Stimulated activated CD8-positive, alpha-beta memory T cell treated with anti-CD3 and anti-CD28 coated beads, Interleukin-15, amount 100 ng/mL, for 48 hours (primary cell): ENCODE measurements at regions not wholly inside any gene's neighbourhood (a gene's known extent, or its start where the extent isn't known, plus 50 kb on each side); places are given as distances from the start of the nearest gene placed in this dataset.

Experiments used
- DNase-seq, 2 donors: peaks; one replicate each; pipeline ENCODE4 v3.0.0-alpha.2; 2020; ENCODE audit warnings: low read depth in 2 of 2

DNA sequence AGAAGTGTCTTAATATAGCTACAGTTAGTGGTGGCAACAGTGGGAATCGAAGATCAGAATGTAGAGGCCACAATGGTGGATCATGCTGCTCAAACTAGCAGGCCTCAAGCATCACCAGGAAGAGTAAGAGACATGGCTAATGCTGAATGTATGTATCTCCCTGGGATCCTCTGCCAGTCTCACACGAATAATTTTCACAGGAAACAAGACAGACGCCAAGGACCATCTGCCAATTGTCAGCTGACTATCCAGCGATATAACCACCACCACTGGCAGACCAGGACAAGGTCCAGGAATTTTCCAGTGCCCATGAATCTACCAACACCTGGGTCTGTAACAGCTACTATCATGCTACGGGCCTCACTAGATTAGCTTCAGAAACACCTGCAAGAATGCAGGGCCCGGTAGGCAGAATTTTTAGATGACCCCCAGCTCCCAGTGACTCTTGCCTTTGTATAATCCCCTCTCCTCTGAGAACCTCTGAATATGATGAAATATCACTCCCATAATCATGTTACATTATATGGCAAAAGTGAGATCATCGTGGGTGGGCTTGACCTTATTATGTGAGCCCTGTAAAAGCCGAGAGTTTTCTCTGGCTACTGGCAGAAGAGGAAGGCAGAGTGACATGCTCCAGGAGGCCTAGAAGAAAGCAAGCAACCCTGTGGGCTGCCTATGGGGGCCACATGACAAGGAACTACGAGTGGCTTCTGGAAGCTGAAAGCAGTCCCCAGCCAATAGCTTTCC is 429.8 kb downstream of the BCOR start:
- no peak for DNase-seq

DNA sequence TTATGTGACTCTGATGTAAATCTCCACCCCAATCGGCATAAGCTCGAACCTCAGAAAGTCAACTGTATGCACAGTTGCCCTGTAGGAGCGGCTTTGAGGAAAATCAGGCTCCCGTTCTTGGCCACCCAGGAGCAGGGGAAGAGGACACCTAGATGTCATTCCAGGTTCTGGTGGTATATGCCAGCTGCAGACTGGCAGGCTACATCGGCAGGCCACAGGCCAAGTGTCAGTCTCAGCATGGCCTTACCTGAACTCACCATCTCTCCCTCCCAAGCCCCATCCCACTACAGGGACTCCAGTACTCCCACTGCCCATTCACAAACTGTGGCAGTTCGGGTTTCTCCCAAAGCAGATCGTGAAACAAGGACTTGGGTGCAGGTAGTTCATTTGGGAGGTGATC is 428.1 kb downstream of the BCOR start:
- no peak for DNase-seq

DNA sequence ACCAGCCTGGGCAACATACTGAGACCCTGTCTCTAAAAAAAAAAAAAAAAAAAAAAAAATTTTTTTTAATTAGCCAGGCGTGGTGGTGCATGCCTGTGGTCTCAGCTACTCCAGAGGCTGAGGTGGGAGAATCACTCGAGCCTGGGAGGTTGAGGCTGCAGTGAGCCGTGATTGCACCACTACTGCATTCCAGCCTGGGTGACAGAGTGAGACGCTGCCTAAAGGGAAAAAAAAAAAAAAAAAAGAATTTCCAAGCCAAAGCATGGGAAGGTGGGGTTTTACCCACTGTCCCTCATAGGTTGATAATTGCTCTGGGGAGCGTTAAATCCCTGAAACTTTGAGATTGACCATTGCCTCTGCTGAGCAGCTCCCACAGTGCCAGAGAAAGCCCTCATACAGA is 427.5 kb downstream of the BCOR start:
- no peak for DNase-seq

DNA sequence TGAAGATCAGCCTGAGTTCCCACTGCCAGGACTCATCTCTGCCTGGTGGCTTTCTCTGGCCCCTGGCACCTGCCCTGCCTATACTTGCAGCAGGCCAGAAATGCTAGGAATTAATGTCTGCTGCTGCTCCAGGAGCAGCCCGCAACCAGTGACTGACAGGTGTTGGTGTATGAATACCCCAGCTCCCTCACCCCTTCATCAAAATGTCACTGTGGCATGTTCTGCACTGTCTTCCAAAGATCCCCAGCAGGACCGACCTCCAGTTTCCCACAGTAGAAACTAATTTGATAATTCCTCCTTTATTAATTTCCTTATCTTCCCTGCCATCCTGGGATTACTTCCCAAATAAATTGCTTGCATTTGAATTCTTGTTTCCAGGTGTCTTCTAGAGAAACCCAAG is 425.4 kb downstream of the BCOR start:
- no peak for DNase-seq

DNA sequence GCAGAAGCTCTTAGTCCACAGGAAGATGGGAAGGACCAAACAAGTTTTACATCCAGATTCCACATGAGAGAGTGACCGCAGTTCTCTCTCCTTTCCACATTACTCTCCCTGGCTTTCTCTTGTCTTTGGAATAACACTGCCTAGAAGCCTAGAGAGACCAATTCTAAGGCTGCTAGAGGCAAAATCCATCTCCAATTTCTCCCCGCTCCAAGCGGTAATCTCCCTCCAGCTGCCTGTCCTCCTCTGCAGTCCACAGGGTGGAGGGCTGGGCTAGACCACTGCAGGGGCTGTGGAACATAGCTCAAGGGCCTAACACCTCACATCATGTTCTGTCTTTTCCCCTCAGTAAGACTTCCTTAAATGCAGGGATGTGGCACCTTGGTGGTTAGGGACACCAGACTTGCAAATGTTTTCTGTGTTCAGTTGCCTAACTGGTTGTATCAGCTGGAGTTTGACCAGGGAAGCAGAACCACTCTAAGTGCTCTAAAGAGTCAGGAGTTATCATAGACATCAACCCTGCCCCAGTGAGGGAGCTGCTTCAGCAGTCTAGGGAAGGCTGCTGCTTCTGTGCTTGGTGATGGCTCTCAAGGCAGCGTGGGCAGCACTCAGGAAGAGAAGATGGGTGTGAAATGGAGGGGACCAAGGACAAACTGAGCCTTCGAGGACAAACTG is 423.1 kb downstream of the BCOR start:
- DNase-seq = no peak

DNA sequence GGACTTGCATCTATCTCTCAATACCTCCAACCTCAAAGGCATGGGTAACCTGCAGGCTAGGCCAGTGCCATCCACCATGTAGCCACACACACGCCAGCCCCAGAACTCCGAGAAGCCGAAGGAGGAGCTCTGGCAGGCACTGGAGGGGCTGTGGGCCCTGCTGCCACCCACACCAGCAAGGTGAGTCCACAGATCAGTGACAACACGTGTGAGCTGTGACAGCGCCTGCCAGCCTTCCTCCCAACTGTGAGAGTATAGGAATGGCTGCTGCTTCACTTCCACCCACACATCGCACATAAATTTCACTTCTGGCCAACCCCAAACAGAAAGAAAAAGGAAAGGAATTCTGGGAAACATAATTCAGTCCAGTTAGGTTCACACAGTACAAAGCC is 422.6 kb downstream of the BCOR start:
- DNase-seq = no peak

DNA sequence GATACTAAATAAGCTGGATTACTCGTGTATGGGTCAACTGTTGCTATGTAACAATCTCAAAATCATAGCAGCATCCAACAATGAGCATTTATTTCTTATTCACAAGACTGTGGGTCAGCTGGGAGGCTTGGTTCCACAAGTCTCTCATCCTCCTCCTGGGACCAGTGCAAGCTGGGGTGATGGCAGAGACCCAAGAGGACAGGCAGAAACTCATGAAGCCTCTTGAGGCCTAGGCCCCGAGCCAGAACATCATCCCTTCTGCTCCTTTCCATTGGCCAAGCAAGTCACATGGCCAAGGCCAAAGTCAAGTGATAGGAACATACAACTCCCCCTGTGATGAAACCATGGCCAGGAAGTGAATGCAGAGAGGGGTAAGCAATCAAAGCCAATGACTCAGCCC is 422.1 kb downstream of the BCOR start:
- DNase-seq = no peak

DNA sequence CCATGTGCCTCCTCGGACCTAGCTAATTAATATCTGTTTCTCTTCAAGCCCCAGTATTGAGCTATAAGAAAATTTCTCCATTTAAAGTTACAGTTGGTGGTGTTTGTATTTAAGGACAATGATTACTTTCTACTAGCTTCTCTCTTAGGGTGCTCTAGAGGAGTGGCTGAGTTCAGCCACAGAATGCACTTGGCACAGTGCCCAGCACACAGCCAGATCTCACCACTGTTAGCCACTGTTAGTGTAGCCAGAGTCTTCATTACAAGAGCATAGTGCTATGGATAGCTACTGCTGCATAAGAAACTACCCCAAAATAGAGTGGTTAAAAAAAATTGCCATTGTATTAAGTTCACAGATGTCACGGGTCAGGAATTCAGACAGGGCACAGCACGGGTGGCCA is 421.3 kb downstream of the BCOR start:
- DNase-seq = no peak

DNA sequence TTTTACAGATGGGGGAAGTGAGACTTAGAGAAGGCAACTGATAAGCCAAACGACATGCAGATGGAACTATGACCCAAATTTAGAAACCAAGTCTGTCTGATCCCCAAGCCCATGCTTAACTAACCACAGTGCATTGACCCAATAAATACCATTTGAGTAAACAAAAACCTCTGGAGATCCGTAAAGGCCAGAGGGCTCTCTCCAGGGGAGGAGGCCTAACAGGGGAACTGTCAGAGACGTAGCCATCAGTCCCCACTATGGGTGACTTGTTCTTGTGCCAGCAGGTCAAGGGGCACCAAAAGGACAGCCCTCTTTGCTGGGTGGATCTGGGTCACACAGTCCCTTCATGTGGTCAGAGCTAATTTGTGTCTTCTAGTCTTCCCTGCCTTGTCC is 420.2 kb downstream of the BCOR start:
- no peak for DNase-seq

DNA sequence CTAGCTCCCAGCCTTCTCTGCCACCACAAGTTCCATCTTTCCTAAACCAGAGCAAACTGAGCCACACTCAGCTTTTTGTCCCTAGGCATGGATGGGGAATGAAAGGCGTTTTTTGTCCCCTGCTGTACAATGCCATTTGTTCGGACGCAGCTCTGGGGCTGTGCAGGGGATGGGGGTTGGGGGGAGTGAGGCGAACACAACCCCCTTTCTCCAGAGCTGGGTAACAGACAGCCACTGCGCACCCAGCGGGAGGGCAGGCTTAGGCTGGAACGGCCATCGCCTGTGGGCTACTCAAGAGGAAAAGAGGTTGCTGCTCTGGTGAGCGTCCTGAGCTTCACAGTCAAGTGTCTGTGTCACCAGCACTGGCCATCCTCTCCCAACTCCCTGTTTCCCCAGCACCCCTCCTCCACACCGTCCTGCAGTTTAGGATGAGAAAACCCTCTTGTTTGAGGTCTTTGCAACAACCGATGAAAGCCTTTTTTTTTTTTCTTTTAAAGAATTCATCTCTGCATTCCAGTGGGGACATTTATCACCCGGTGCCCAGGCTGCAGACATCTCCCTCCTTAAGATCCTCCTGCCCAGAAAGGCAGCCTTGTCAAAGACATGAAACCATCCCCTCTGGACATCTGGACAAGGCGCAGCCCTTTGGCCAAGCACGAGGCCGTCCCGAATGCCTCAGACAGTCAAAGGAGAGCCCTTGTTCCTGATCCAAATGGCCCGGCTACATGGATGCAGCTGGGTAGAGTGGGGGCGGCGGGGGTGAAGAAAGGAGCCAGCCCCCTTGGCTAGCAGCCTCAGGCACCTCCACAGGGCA is 419.6 kb downstream of the BCOR start:
- DNase-seq = no peak

DNA sequence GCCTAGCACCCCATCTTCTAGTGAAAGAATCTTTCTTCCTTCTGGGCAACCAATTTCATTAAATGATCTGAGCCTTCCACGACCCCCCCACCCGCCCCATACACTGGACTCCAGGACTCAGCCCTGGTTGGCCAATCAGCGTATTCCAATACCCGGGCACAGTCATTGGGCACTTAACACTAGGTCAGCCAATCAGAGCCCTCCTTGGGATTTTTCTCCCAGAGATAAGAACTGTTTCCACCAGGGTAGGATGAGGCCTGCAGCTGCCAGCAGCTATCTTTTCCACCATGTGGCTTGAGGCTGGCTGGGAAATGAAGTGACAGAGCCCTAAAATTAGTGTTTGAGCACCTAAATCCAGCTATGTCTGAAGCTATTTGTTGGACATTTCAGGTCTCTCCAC is 418.8 kb downstream of the BCOR start:
- no peak for DNase-seq

DNA sequence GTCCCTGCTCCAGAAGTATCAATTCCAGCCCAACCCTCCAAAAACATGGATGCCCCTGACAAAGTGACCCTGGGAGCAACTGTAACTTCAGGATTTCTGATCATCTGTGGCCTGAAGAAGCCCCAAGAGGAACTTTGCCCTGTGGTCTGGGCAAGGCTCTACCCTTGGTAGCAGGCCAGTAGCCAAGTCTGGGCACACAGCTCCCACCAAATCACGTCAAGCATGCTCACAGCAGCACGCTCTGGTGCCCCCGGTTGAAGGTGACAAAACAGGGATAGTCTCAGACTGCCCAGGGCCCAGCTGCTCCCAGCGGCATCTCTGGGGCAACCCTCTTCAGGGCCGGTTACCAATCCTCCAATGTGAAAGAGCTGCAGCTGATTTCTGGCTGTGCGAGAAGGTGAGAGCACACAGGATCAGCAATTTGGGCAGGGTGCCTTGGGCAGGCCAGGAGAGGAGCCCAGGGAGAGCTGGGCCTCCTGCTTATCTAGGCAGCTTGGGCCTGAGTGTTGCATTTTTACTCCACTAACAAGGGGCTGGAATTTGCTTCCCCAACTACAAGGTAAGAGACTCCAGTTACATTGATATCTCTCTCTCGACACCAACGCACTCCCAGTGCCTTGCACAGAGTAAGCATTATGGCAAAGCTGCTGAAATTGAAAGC is 418.1 kb downstream of the BCOR start:
- no peak for DNase-seq

DNA sequence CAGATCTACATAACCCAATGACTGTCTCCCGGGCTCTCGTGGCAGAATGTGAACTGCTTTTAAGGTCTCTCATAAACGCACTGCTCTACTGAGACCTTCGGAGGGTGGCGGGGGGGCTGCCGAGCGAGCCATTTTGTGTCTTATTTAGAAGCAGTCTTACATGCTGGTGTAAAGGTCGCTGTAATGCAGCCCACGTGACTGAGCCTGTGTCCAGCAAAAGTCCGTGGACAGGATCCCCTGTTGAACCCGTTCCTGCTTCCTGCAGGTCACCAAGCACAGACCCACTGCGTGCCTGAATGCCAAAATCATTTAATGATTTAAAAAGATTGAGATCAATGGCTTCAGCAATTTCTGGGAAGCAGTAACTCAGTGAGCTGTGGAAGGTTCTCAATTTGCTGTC is 415.9 kb downstream of the BCOR start:
- DNase-seq = no peak

DNA sequence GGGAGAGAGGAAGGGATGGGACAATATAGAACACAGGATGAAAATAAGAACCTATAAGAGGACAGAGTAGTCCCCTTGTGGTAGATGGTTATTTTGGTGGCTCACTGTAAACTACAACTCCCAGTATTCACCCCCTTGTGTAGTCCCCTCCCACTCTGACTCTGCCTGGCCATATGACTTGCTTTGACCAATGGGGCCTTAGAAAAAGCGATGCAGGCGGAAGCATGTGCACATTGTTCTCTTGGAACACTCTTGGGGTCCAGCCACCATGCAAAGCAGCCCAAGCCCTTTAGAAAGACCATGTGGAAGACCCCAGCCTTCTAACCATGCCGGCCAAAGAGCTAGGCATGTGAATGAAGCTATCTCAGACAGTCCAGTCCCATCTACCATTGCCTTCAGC is 415.0 kb downstream of the BCOR start:
- DNase-seq = no peak

DNA sequence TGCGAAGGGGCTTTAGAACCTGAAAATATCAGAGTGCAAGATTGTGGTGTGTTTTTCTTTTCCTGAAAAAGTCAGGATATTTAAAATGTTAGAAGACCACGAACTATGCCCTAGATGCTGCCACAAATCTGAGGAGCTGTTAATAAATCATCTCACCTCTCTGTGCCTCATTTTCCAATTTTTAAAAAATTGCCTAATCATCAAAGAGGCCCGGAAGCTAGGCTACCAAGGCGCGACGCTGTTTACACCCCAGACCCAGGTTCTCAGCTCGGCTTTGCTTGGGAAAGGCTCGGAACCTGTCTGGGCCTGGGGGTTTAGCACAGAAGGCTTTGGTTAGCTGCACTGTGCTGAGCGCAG is 409.6 kb downstream of the BCOR start:
- no peak for DNase-seq

DNA sequence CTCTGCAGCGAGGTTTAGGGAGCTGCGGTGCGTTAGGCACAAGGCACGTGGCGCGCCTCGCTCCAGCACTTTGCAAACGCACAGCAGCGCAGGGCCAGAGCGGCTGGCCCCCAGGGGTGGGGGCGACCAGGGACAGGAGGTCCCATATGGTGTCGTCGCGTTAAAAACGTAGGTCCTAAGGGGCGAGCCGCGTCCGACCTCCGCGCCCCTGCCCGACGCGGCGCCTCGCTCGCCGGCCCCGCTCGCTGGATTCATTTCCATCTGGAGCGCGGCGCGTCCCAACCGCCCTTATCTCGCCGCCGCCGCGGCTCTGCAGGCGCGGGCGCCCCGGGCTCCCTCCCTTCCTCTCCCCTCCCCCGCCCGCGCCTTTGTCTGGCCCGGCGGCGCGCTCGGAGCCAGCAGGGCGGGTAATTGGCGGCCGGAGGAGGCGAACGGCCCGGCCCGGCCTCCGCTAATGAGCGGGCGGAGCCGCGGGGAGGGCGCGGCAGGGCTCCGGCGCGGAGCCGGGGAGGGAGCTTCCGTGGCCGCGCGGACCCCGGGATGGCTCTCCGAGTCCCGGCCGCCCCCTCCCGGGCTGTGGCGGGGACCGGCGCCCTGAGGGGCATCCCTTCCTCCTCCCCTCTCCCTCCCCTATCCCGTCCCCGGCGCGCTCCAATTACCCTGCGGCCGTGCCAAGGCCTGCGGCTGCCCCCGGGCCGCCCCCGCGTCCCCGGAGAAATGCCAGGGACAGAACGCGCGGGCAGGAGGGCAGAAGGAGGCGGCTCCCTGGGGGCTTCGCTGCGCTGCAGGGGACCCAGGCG is 409.0 kb downstream of the BCOR start:
- DNase-seq = no peak

DNA sequence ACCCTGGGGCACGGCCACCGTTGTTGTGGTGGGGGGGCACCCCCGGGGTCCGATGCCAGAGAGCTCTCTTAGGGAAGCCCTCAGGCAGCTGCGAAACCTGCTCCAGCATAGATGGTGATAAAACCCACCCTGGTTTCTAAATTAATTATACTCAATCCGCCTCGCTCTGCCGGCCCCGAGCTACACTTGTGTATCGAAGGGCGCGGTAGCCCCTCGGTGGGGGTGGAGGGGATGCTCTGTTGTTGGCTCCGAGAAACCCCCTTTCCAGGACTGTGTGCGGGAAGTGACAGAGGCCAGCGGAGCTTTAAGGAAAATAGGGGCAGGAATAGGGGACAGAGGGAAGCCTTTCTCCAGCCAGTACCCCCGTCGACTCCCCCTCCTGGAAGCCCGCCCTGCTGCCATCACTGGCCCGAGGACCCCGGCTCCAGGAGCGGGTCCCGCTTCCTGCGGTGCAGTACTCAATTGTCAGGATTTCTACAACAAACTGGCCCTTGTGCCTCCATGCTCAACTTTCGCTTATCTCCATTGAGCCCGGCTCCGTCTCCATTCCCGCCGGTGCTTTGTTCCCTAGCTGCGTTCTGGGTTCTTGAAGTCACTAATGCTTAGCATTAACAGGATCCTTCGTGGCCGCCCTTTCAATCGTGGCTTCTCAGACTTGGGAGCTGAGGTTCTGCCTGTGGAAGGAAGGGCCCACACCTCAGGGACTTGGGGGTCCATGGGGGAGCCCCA is 408.2 kb downstream of the BCOR start:
- DNase-seq = no peak

DNA sequence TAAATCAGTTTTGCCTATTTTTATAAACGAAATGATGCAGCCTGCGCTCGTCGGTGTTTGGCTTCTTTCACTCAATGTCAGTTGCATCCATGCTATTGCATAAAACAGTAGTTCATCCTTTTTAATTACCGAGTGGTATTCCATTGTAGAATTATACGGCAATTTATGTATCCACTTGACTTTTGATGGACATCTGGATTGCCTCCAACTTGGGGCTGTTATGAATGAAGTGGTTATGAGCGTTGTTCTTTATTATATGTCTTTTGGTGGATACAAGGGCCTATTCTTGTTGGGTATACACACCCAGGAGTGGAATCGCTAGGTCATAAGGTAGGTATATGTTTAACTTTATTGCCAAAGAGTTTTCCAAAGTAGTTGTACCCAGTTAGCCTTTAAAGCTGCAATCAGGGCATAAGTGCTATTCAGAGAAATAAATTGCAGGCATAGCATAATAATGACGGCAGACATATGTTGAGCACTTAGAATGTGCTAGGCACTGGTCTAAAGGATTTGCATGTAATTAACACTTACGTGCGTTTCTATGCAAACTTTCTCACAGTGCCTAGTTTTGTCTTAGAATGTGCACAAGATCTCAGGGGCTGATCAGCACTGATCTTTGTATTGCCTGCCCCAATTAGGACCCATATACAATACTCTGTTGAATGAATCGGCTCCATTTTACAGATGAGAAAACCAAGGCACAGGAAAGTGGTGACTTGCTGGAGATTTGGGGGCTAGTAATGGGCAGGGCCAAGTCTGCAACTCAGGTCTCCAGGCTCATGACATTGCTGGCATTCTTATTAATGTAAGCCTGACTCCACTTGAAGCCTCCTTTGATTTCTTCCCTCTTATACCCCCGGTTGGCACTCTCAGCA is 407.0 kb downstream of the BCOR start:
- no peak for DNase-seq

DNA sequence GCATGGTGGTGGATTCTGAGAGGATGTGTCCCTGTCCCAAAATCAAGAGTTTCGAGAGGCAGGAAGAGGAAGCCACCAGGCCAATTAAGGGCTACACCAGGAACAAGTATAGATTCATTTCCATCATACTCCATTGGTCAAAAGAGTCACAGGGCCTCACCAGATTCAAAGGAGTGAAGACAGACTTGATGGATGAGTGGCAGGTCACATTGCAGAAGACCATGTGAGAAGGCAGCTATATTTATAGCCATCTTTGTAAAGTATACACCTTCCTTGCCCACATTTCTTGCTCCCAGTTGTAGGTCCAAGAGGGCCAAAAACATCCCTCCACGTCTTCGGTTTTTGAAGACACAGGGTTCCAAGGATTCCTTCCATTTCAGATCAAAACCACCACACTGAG is 406.0 kb downstream of the BCOR start:
- DNase-seq = no peak

DNA sequence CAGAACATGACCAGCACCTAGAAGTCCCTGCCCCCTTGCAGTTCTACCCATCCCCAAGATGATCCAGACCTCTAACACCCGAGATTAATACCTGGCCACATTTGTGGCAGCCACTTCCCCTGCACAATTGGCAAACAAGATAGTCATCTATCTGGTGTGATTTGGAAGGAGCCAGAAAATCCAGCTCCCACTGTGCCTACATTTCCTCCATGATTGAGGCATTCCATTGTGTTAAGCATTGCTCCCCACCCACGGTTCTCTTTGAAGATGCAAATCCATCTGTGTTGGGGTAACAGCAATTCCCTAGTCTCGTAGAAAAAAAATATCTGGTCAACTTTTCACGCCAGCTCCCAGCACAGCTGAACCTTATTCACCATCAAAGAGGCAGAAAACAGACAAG is 405.0 kb downstream of the BCOR start:
- DNase-seq = no peak
